ENCODE measurements at regions not wholly inside any gene's neighbourhood (a gene's known extent, or its start where the extent isn't known, plus 50 kb on each side); places are given as distances from the start of the nearest gene placed in this dataset.
"Not testable (repeated sequence)": the region's sequence is repeated elsewhere in the genome, so short reads cannot be mapped to it uniquely, and the experiment has no call there.

DNA sequence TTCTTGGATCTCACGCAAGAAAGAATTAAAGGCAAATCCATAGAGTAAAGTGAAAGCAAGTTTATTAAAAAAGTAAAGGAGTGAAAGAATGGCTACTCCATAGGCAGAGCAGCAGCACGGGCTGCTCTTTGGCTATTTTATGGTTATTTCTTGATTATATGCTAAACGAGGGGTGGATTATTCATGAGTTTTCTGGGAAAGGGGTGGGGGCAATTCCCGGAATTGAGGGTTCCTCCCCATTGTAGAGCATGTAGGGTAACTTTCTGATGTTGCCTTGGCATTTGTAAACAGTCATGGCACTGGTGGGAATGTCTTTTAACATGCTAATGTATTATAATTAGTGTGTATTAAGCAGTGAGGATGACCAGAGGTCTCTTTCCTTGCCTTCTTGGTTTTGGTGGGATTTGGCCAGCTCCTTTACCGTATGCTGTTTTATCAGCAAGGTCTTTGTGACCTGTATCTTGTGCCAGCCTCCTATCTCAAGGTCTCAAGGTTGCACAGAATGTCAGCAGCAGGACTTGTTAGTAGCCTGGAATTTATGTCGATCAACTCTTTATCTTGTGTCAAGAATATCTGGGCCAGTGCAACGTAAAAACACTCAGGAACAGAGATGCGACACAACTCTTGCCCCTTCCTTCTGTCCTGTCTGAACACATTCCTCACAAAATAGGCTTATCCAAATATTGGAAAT, 931.4 kb downstream of the QKI start:
- no peak overlapping the region for H3K27ac Mint-ChIP-seq
- peaks cover 11% of the 10 kb centered on the region for H3K9me3 Mint-ChIP-seq
- no peaks in the 10 kb centered on the region for H3K4me1 Mint-ChIP-seq
- no peak for ATAC-seq
- DNase-seq, result no peak
- H3K4me3 Mint-ChIP-seq, result no peak overlapping the region
- no peaks in the 10 kb centered on the region for H3K27me3 Mint-ChIP-seq
- H3K36me3 Mint-ChIP-seq (ENCODE audit: low read depth), result no peaks in the 10 kb centered on the region

DNA sequence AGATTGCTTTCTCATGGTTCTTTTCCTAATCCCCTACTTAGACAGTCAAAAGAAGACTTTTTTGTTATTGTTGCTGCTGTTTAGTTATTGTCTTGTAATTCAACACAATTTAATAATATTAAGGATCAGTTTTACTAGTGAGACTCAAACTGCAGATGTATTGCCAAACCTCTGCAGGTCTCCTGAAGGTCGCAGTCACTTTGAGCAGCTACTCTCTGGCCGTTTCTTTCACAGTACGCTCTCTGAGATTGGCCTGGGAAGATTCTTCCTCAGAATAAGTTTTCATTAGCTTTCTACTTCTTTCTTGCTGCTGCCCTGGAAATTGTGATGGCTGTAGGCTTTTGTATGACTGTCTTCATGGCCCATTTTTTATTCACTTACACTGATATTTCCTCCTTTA, 930.8 kb downstream of the QKI start:
- no peaks in the 10 kb centered on the region for H3K36me3 Mint-ChIP-seq (ENCODE audit: low read depth)
- DNase-seq, result no peak
- no peaks in the 10 kb centered on the region for H3K4me1 Mint-ChIP-seq
- H3K27me3 Mint-ChIP-seq, result no peaks in the 10 kb centered on the region
- H3K27ac Mint-ChIP-seq, result no peak overlapping the region
- peaks cover 11% of the 10 kb centered on the region for H3K9me3 Mint-ChIP-seq
- no peak overlapping the region for H3K4me3 Mint-ChIP-seq
- no peak for ATAC-seq

DNA sequence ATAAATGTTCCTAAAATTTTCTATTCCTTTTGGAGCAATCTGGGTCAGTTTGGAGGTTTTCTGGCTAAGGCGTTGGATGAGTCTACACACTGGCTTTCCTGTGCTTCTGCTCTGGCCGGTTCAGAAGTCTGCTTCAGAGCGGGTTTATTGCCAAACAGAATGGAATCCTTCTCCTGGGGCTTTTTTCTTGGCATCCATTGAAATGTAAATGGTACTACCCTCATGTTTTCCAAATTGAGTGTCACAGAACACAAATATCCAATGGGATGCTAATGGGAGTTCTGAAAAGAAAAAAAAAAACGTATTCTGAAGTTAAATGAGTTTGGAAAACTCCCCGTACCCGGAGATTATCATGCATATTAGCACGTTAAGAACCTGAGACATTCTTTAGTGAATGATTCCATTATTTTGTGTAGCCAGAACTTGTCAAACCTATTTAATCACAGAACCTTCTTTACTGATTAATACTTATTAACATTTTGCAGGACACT, 930.3 kb downstream of the QKI start:
- H3K36me3 Mint-ChIP-seq (ENCODE audit: low read depth), result no peaks in the 10 kb centered on the region
- H3K4me1 Mint-ChIP-seq, result no peaks in the 10 kb centered on the region
- ATAC-seq (no peak), DNase-seq (no peak)
- H3K4me3 Mint-ChIP-seq, result no peak overlapping the region
- peaks cover 11% of the 10 kb centered on the region for H3K9me3 Mint-ChIP-seq
- no peak overlapping the region for H3K27ac Mint-ChIP-seq
- H3K27me3 Mint-ChIP-seq, result no peaks in the 10 kb centered on the region

DNA sequence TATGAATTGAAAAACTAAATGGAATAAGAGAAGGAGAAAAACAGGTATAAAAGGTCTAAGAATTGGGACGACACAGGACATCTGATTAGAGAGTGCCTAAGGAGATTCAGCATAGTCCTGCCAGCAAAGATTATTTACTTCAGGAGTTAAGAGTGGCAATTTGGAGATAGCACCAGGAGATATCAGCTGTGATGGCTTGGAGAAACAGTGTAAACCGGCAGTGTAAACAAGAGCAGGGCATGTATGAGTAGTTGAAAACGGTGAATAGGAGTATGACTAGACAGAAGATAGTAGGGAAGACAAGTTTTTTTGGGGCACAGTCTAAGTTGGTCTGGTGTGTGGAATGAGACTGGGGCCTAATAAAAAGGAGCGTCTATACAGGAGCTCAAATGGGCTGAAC, 924.9 kb downstream of the QKI start:
- not testable (repeated sequence) for H3K27ac Mint-ChIP-seq; H3K4me3 Mint-ChIP-seq; H3K4me1 Mint-ChIP-seq; ATAC-seq; DNase-seq; H3K36me3 Mint-ChIP-seq (ENCODE audit: low read depth); H3K27me3 Mint-ChIP-seq
- H3K9me3 Mint-ChIP-seq, result peaks cover 11% of the 10 kb centered on the region

DNA sequence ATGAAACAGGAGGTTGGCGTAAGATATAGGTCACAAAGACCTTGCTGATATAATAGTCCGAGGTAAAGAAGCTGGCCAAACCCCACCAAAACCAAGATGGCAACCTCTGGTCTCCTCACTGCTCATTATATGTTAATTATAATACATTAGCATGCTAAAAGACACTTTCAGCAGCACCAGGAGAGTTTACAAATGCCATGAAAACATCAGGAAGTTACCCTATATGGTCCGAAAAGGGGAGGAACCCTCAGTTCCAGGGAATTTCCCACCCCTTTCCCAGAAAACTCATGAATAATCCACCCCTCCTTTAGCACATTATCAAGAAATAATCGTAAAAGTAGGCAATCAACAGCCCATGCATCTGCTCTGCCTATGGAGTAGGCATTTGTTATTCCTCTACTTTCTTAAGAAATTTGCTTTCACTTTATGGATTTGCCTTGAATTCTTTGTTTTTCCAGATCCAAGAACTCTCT, 923.4 kb downstream of the QKI start:
- H3K36me3 Mint-ChIP-seq (ENCODE audit: low read depth), result no peaks in the 10 kb centered on the region
- H3K27ac Mint-ChIP-seq, result no peak overlapping the region
- ATAC-seq (no peak), DNase-seq (no peak)
- H3K4me3 Mint-ChIP-seq, result no peak overlapping the region
- H3K27me3 Mint-ChIP-seq, result no peaks in the 10 kb centered on the region
- peaks cover 5% of the 10 kb centered on the region for H3K9me3 Mint-ChIP-seq
- no peaks in the 10 kb centered on the region for H3K4me1 Mint-ChIP-seq

DNA sequence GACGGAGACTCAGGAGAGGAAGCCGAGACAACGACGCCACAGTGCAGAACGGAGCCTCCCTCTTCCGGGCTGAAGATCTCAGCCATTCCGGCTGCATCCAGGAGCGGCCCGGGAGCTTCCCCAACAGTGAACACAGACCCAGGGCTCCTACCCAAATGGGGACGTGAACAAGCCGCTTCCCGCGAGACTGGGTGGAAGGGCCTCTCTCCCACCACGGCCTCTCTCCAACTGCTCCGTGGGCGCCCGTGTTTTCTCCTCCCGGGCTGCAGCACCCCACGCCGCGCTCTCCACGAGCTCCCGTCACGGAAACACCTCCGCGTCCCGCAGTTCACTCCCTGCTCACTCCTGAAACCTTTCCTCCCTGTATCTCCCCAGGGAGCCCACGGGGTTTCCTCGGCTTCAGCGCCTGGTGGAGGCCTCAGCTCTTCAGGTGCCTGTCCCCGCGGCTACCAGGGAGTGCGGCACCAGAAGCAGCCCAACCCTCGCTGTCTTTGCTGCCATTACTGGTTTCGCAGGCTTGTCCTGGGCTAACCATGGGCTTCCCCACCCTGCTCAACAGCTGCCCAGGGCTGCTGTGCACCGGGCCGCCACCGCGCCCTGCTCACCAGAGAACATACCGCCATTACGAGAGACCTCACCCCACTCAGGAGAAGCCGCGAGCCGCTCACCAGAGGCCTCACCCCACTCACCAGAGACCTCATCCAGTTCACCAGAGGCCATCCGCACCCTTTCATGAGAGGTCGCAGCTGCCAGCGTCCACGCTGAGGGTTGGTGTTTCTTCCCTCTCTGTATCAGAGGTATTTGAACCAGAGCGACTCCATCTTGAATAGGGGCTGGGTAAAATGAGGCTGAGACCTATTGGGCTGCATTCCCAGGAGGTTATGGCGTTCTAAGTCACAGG, 922.8 kb downstream of the QKI start:
- Mint-ChIP-seq H3K36me3 (ENCODE audit: low read depth) (no peaks in the 10 kb centered on the region), H3K4me1 (no peaks in the 10 kb centered on the region), H3K27me3 (no peaks in the 10 kb centered on the region), H3K9me3 (no peaks in the 10 kb centered on the region), H3K4me3 (no peak overlapping the region), H3K27ac (no peak overlapping the region)
- ATAC-seq, result no peak
- no peak for DNase-seq

DNA sequence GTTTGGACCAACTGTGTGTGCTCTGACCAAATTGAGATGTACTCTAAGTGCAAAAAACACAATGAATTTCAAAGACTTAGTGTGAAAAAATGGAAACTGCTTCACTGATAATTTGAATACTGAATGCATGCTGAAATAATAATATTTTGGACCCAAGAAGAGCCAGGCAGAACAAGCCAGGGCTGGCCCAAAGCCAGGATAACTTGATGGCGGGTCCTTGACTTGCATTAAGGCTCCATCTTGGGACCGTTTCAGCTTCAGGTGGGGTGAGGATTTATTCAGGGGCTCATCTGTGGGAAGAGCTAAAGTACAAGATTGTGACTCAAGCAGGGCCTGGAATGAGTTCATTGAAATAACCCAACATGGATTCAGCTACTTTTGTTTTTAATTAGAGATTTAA, 921.9 kb downstream of the QKI start:
- H3K36me3 Mint-ChIP-seq (ENCODE audit: low read depth), result no peaks in the 10 kb centered on the region

DNA sequence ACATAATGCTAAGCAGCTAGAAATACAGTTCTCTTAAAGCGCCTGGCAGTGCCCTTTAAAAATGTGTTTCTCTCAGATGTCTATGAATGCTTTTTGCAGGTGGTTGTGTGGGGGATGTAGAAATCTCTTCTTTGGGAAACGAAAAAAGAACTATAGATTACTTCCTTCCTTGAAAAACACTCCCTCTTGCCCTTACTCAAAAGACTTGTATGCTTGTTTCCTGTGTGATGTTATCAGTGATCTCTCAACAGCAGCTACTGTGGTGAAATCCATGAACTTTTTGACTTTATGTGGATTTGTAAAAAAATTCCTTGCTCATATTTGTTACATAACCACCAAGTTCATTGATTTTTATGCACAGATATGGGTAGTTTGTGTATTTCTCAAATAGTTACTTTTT, 916.5 kb downstream of the QKI start:
- Mint-ChIP-seq H3K4me3 (no peak overlapping the region), H3K27me3 (no peaks in the 10 kb centered on the region), H3K9me3 (no peaks in the 10 kb centered on the region), H3K27ac (no peak overlapping the region), H3K36me3 (ENCODE audit: low read depth) (no peaks in the 10 kb centered on the region), H3K4me1 (no peaks in the 10 kb centered on the region)
- DNase-seq, result no peak
- ATAC-seq, result no peak

More for the DNA sequence above, 921.9 kb downstream of the QKI start:
- no peaks in the 10 kb centered on the region for H3K9me3 Mint-ChIP-seq
- no peaks in the 10 kb centered on the region for H3K27me3 Mint-ChIP-seq
- ATAC-seq (no peak), DNase-seq (no peak)
- H3K27ac Mint-ChIP-seq, result no peak overlapping the region
- no peak overlapping the region for H3K4me3 Mint-ChIP-seq
- H3K4me1 Mint-ChIP-seq, result no peaks in the 10 kb centered on the region

DNA sequence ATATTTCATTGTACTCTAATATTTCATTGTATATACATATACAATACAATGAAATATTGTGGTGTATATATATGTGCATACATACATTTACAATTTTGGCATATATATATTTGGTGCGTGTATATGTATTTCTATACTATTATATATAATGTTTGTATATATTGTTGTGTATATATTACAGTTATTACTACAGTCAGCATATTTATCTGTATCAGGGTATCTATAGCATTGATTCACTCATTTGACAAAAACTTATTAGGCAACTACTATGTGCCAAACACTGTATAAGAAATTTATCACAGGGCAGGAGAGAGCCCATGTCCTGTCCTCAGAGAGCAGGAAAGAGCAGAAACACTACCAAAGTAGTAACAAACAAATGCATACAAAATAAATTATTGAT, 910.6 kb downstream of the QKI start:
- Mint-ChIP-seq H3K4me3 (no peak overlapping the region), H3K36me3 (ENCODE audit: low read depth) (no peaks in the 10 kb centered on the region), H3K27me3 (no peaks in the 10 kb centered on the region), H3K27ac (no peak overlapping the region), H3K4me1 (no peaks in the 10 kb centered on the region), H3K9me3 (peaks cover 24% of the 10 kb centered on the region)
- DNase-seq, result no peak
- ATAC-seq, result no peak

DNA sequence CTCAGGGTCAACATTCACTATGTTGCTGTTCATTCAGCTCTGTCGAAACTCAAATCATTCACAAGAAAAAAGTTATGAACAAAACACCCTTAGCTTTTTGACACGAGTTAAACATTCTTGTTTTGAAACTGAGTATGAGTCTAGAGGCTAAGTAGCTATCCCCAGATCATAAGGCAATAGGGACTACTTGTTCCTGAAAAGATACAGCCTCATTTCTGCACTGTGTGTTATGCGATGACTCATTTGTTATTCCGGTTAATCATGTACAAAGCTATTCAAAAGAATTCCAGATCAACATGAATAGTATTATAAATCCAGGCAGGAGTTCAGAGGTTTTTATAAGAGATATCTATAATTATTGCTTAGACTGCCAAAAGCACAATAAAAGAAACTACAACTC, 908.0 kb downstream of the QKI start:
- ATAC-seq, result no peak
- no peaks in the 10 kb centered on the region for H3K27me3 Mint-ChIP-seq
- H3K27ac Mint-ChIP-seq, result no peak overlapping the region
- no peak for DNase-seq
- H3K9me3 Mint-ChIP-seq, result peaks cover 26% of the 10 kb centered on the region
- H3K4me1 Mint-ChIP-seq, result no peaks in the 10 kb centered on the region
- H3K4me3 Mint-ChIP-seq, result no peak overlapping the region
- no peaks in the 10 kb centered on the region for H3K36me3 Mint-ChIP-seq (ENCODE audit: low read depth)

DNA sequence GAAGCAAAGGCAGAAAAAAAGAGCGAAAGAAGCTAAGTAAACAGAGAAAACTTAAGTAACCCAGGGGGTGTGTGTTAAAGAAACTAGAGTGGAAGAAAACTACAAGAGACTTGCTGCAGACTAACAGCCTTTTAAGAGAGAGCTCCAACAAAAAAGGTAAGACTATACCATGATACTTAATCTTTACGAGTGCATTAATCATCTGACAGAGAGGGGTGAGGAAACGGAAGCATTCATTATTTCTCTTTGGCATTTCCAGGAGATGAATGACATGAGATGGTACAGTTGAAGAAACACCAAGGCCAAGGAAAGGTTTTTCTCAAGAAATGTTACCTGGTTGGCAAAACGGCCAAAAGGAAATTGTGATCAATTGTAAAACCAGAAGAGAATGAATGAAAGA, 906.8 kb downstream of the QKI start:
- Mint-ChIP-seq H3K4me3 (no peak overlapping the region), H3K36me3 (ENCODE audit: low read depth) (no peaks in the 10 kb centered on the region), H3K27me3 (no peaks in the 10 kb centered on the region), H3K27ac (no peak overlapping the region), H3K9me3 (peaks cover 28% of the 10 kb centered on the region), H3K4me1 (no peaks in the 10 kb centered on the region)
- ATAC-seq (no peak), DNase-seq (no peak)

DNA sequence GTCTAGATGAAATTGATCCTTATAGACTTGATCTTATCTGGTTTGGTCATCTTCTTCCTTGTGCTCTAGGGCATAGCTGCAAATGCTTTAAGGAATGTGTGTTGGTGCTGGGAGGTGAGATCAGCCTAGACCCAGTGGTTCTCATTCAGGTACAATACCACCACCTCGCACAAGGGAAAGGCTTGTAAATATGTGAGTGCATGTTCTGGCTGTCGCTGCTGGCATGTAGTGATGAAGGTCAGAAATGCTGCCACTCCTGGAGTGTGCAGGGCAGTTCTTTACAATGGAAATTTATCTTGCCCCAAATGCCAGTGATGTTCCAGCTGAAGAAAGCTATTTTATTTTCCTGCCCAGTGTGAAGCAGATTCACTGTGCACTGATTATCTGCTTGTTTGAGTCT, 900.9 kb downstream of the QKI start:
- no peaks in the 10 kb centered on the region for H3K36me3 Mint-ChIP-seq (ENCODE audit: low read depth)
- H3K4me1 Mint-ChIP-seq, result no peaks in the 10 kb centered on the region
- H3K9me3 Mint-ChIP-seq, result peaks cover 9% of the 10 kb centered on the region
- no peaks in the 10 kb centered on the region for H3K27me3 Mint-ChIP-seq
- no peak overlapping the region for H3K27ac Mint-ChIP-seq
- ATAC-seq, result no peak
- no peak overlapping the region for H3K4me3 Mint-ChIP-seq
- no peak for DNase-seq

DNA sequence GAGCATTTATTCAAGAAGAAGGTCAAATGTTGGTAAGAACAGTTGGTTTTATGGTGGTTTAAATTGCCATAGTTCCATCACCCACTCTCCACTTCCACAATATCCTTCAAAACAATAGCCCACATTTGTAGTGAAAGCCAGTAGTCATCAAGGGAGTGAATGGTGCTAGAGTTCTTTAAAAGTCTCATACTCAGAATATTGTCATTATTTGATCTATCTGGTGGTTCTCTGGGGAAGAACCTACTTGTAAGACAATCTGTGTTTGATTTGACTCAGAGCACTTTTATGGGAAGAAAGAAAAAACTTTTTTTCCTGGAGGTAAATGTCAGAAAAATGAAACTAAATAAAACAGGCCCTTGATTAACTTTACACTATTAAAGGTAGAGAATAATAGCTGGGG, 893.8 kb downstream of the QKI start:
- Mint-ChIP-seq H3K4me1 (no peaks in the 10 kb centered on the region), H3K4me3 (no peak overlapping the region), H3K36me3 (ENCODE audit: low read depth) (no peaks in the 10 kb centered on the region), H3K27ac (no peak overlapping the region), H3K27me3 (no peaks in the 10 kb centered on the region), H3K9me3 (peaks cover 5% of the 10 kb centered on the region)
- DNase-seq (no peak), ATAC-seq (no peak)

DNA sequence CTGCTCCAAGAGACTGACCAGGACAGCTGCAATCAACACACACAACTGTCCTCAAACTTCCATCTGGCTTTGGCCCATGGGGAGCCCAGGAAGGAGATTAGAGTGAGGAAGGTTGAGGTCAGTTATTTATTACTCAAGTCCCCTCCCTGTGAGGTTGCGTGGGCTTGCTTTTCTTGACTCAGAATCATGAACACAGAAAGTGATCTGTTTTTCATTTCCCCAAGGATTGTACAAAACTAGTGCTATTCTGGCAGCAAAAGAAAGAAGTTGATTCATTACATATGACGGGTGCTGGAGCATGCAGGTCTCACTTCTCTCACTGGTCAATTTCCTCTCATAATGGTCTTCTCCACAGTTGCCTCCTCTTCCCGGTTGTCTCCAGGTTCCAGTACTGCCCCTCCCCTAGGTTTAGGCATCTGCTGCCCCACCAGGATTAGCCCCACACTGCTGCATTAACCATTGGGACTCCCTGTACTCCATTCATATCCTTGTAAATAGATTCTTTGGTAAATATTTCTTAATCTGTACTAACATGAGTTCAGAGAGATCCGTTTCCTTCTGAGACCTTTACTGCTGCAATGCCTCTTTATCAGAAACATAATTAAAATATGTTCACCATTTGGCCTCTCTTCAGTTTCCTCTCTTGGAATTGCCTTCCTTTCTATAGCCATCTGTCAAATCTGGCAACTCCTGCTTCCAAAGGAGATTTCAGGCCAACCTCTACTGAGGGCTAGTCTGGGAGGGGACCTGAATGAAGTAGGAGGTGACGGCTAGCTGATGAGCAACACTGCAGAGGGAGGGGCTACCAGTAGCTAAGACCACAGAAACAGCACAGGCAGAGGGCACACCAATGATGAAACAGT, 888.8 kb downstream of the QKI start:
- Mint-ChIP-seq H3K27me3 (no peaks in the 10 kb centered on the region), H3K36me3 (ENCODE audit: low read depth) (no peaks in the 10 kb centered on the region), H3K4me1 (no peaks in the 10 kb centered on the region), H3K4me3 (no peak overlapping the region), H3K27ac (no peak overlapping the region), H3K9me3 (no peaks in the 10 kb centered on the region)
- no peak for ATAC-seq
- DNase-seq, result no peak

Measured in activated naive CD8-positive, alpha-beta T cell treated with anti-CD3 and anti-CD28 coated beads, Interleukin-2, amount 50 U/mL, for 24 hours (primary cell).